Sigmoid colon (tissue), 4 donors: ENCODE measurements at regions not wholly inside any gene's neighbourhood (a gene's known extent, or its start where the extent isn't known, plus 50 kb on each side); places are given as distances from the start of the nearest gene placed in this dataset.

Experiments
- CTCF ChIP-seq, 4 experiments: fragments of 450-650 bp in 3 of 4; fragments of 200-600 bp in 1 of 4; IDR thresholded peaks; one replicate each; pipeline ENCODE4 v1.5.1; 2016 to 2019; ENCODE audit warnings: antibody characterized with exemption in 4 of 4, mild to moderate bottlenecking in 3 of 4, moderate library complexity in 2 of 4
- EP300 ChIP-seq, 4 donors: sonication (generic); formaldehyde crosslinking; IDR thresholded peaks; one replicate each; pipeline ENCODE4 v1.6.1; 2017; ENCODE audit warnings: antibody characterized with exemption in 4 of 4
- POLR2A ChIP-seq, 2 donors: fragments of 450-650 bp; IDR thresholded peaks; one replicate each; pipeline ENCODE4 v1.6.1; 2016; ENCODE audit warnings: antibody characterized with exemption in 2 of 2, mild to moderate bottlenecking in 2 of 2, moderate library complexity in 2 of 2
- POLR2AphosphoS5 ChIP-seq, 4 donors: sonication (generic); formaldehyde crosslinking; IDR thresholded peaks; one replicate each; pipeline ENCODE4 v1.6.1; 2017; ENCODE audit warnings: antibody characterized with exemption in 4 of 4

- TF ChIP-seq CTCF (IDR thresholded peaks at IDR 0.05): no peak
- TF ChIP-seq POLR2AphosphoS5 (IDR thresholded peaks at IDR 0.05): no peak
- TF ChIP-seq EP300 (IDR thresholded peaks at IDR 0.05): no peak
- TF ChIP-seq POLR2A (IDR thresholded peaks at IDR 0.05): no peak
Observed at GRCh38 chr2:10238396-10238795, 64.3 kb upstream of the HPCAL1 start.
